ENCODE measurements at regions not wholly inside any gene's neighbourhood (a gene's known extent, or its start where the extent isn't known, plus 50 kb on each side); places are given as distances from the start of the nearest gene placed in this dataset.

DNA sequence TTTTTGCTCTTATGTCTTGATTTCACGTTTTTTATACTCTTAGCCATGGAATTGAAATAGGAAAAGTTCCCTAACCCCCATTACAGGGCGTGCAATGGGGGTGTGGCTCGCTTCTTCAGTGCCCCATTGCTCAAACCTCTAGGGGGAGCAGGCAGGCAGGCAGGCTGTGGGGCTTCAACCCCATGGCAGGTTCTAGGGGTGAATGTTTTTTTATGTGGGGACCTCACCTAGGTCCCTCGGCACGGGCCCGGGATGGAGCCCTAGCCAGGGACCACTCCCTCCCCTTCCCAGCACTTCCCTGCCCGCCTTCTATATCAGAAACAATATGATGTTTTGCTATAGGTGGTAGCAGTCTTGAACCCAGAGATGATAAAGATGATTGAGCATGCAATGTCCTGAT is 221.3 kb upstream of the SMC2 start:
- Mint-ChIP-seq H3K36me3 (ENCODE audit: low read depth) (no peaks in the 10 kb centered on the region), H3K9me3 (no peaks in the 10 kb centered on the region), H3K4me3 (no peak overlapping the region), H3K27me3 (ENCODE audit: insufficient read depth) (no peaks in the 10 kb centered on the region), H3K27ac (no peak overlapping the region), H3K4me1 (ENCODE audit: low read depth) (no peaks in the 10 kb centered on the region)
- DNase-seq (ENCODE audit: low spot score) = no peak
- intact Hi-C loops (cut with micrococcal nuclease) = no loop called here

DNA sequence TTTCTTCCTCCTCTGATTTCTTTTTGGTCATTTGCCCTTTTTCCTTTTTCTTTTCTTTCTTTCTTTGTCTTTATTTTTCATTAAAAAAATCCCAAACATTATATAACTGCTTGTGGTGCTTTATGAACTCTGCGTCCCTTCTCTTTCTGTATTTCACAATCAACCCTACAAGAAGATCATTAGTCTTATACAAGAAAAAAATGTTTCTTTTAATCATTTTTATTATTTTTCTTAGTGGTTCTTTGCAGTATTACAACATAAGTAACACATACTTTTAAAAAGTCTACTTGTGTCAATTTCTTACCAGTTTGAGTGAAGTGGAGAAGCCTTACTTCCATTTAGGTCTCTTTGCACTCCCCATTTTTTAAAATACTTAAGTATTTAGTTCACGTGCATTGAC is 212.7 kb upstream of the SMC2 start:
- H3K36me3 Mint-ChIP-seq (ENCODE audit: low read depth) = no peaks in the 10 kb centered on the region
- no peak overlapping the region for H3K4me3 Mint-ChIP-seq
- H3K4me1 Mint-ChIP-seq (ENCODE audit: low read depth) = no peaks in the 10 kb centered on the region
- intact Hi-C loops (cut with micrococcal nuclease) = no loop called here
- H3K9me3 Mint-ChIP-seq = no peaks in the 10 kb centered on the region
- DNase-seq (ENCODE audit: low spot score) = no peak
- no peaks in the 10 kb centered on the region for H3K27me3 Mint-ChIP-seq (ENCODE audit: insufficient read depth)
- no peak overlapping the region for H3K27ac Mint-ChIP-seq

DNA sequence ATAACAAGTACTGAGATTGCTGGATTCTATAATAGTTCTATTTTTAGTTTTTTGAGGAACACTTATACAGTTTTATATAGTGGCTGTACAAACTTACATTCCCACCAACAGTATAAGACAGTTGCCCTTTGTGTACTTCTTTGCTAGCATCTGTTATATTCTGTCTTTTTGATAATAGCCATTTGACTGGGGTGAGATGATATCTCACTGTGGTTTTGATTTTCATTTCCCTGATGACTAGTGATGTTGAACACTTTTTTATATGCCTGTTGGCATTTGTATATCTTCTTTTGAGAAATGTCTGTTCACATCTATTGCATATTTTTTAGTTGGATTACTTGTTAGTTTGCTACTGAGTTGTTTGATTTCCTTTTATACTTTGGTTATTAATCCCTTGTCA is 204.1 kb upstream of the SMC2 start:
- no peak overlapping the region for H3K4me3 Mint-ChIP-seq
- intact Hi-C loops (cut with micrococcal nuclease) = no loop called here
- no peak overlapping the region for H3K27ac Mint-ChIP-seq
- no peaks in the 10 kb centered on the region for H3K36me3 Mint-ChIP-seq (ENCODE audit: low read depth)
- DNase-seq (ENCODE audit: low spot score) = no peak
- H3K9me3 Mint-ChIP-seq = no peaks in the 10 kb centered on the region
- H3K4me1 Mint-ChIP-seq (ENCODE audit: low read depth) = no peaks in the 10 kb centered on the region
- no peaks in the 10 kb centered on the region for H3K27me3 Mint-ChIP-seq (ENCODE audit: insufficient read depth)

DNA sequence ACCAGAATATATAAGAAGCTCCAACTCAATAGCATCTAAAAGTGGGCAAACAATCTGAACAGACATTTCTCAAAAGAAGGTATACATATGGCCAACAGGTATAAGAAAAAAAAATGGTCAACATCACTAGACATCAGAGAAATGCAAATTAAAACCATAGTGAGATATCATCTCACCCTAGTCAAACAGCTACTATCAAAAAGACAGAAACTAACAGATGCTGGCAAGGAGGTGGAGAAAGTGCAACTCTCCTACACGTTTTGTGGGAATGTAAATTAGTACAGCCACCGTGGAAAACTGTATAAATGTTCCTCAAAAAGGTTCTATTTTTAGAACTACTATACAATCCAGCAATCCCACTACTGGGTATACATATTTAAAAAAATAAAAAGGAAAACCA is 199.9 kb upstream of the SMC2 start:
- H3K36me3 Mint-ChIP-seq (ENCODE audit: low read depth) = no peaks in the 10 kb centered on the region
- intact Hi-C loops (cut with micrococcal nuclease) = no loop called here
- H3K9me3 Mint-ChIP-seq = no peaks in the 10 kb centered on the region
- no peak overlapping the region for H3K4me3 Mint-ChIP-seq
- H3K27me3 Mint-ChIP-seq (ENCODE audit: insufficient read depth) = no peaks in the 10 kb centered on the region
- no peak overlapping the region for H3K27ac Mint-ChIP-seq
- no peak for DNase-seq (ENCODE audit: low spot score)
- H3K4me1 Mint-ChIP-seq (ENCODE audit: low read depth) = no peaks in the 10 kb centered on the region

DNA sequence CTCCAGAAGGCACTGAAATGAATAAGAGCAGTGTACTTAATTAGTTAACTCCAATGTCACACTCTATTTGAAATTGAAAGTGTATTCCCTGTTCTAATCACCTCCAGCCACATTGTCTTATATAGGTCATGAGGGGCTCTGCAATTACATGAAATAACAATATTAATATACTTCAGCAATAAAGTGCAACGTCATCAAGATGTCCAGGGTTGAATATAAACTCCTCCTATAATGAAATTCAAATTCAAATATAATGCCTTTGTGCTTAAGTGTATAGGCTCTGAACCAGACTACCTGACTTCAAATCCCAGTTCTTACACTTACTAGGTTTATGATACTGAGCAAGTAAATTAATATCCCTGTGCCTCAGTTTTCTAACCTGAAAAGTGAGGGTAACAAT is 195.6 kb upstream of the SMC2 start:
- Mint-ChIP-seq H3K36me3 (ENCODE audit: low read depth) (no peaks in the 10 kb centered on the region), H3K4me3 (no peak overlapping the region), H3K27ac (no peak overlapping the region), H3K27me3 (ENCODE audit: insufficient read depth) (no peaks in the 10 kb centered on the region), H3K9me3 (no peaks in the 10 kb centered on the region), H3K4me1 (ENCODE audit: low read depth) (no peaks in the 10 kb centered on the region)
- intact Hi-C loops (cut with micrococcal nuclease) = no loop called here
- DNase-seq (ENCODE audit: low spot score) = no peak

DNA sequence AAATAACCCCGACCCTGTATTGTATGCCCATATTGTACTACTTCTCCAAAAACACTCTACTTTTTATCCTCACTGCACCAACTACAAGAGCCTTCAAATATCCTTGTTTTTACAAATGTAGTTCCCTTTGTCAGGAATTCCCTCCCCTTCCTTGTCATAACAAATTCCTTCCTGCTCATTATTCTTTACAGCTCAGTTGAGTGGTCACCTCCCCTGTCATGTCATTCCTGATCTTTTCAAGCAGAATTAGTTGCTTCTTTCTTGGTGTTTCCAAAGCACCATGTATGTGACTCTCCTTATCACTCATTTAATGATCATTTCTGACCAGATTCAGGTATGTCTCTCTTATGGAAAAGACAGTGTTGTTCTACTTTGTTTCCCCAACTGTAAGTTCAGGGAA is 194.2 kb upstream of the SMC2 start:
- H3K27ac Mint-ChIP-seq = no peak overlapping the region
- H3K27me3 Mint-ChIP-seq (ENCODE audit: insufficient read depth) = no peaks in the 10 kb centered on the region
- no peak overlapping the region for H3K4me3 Mint-ChIP-seq
- intact Hi-C loops (cut with micrococcal nuclease) = no loop called here
- H3K4me1 Mint-ChIP-seq (ENCODE audit: low read depth) = no peaks in the 10 kb centered on the region
- H3K36me3 Mint-ChIP-seq (ENCODE audit: low read depth) = no peaks in the 10 kb centered on the region
- DNase-seq (ENCODE audit: low spot score) = no peak
- H3K9me3 Mint-ChIP-seq = no peaks in the 10 kb centered on the region

DNA sequence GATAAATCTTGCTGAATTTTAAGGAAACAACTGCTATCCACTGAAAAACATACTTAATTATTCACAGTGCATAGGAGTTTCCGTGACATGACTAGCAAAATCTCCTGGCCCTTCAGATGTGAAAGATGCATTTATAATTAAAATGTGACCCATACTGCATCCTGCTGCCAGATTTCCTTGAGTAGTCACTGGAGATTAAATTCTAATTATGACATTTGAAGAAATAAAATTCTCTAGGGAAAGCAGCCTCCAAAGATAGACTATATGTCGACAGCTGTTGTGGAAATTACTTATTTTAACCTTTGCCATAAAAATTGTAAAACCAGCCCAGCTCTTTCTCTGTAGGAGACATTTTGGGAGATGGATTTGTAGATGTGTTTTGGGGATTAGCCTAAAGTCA is 193.6 kb upstream of the SMC2 start:
- no peak for DNase-seq (ENCODE audit: low spot score)
- H3K4me3 Mint-ChIP-seq = no peak overlapping the region
- H3K4me1 Mint-ChIP-seq (ENCODE audit: low read depth) = no peaks in the 10 kb centered on the region
- no peaks in the 10 kb centered on the region for H3K36me3 Mint-ChIP-seq (ENCODE audit: low read depth)
- no peak overlapping the region for H3K27ac Mint-ChIP-seq
- intact Hi-C loops (cut with micrococcal nuclease) = no loop called here
- H3K27me3 Mint-ChIP-seq (ENCODE audit: insufficient read depth) = no peaks in the 10 kb centered on the region
- H3K9me3 Mint-ChIP-seq = no peaks in the 10 kb centered on the region

DNA sequence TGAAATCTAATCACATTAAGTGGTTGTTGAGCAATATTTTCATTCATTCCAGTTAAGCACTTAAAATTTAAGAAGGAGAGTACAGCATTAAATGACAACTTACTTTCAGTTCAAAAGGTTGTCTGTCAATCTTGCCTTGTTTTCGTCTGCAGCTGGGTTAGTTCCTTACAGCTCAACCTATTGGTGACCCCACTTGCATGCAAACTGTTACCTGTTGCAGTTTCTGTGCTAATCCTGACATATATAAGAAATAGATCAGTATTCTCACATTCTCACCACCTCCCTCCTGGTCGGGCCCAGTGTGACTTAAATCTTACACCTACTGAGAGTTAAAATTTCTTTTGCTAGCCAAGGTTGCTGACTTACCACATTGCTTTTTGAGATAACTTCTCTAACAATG is 191.8 kb upstream of the SMC2 start:
- no peak overlapping the region for H3K4me3 Mint-ChIP-seq

DNA sequence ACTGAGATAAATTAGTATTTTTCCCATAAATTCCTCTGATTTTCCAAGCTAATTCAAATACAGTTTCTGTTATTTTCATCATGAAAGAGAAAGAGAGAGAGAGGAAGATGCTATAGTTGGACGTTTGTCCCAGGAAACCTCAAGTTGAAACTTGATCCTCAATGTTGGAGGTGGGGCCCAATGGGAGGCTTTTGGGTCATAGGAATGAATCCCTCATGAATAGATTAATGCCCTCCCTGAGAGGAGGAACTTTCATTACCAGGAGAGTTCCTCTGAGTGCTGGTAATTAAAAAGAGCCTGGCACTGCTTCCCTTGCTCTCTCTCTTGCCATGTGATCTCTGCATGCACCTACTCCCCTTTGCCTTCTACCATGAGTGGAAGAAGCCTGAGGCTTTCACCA is 189.9 kb upstream of the SMC2 start:
- no peak for DNase-seq (ENCODE audit: low spot score)
- H3K27ac Mint-ChIP-seq = no peak overlapping the region
- H3K36me3 Mint-ChIP-seq (ENCODE audit: low read depth) = no peaks in the 10 kb centered on the region
- H3K4me1 Mint-ChIP-seq (ENCODE audit: low read depth) = no peaks in the 10 kb centered on the region
- no peaks in the 10 kb centered on the region for H3K9me3 Mint-ChIP-seq
- no peaks in the 10 kb centered on the region for H3K27me3 Mint-ChIP-seq (ENCODE audit: insufficient read depth)
- intact Hi-C loops (cut with micrococcal nuclease) = no loop called here
- H3K4me3 Mint-ChIP-seq = no peak overlapping the region

More for the DNA sequence above, 191.8 kb upstream of the SMC2 start:
- intact Hi-C loops (cut with micrococcal nuclease) = no loop called here
- H3K36me3 Mint-ChIP-seq (ENCODE audit: low read depth) = no peaks in the 10 kb centered on the region
- H3K9me3 Mint-ChIP-seq = no peaks in the 10 kb centered on the region
- no peak for DNase-seq (ENCODE audit: low spot score)
- H3K4me1 Mint-ChIP-seq (ENCODE audit: low read depth) = no peaks in the 10 kb centered on the region
- H3K27me3 Mint-ChIP-seq (ENCODE audit: insufficient read depth) = no peaks in the 10 kb centered on the region
- H3K27ac Mint-ChIP-seq = no peak overlapping the region

DNA sequence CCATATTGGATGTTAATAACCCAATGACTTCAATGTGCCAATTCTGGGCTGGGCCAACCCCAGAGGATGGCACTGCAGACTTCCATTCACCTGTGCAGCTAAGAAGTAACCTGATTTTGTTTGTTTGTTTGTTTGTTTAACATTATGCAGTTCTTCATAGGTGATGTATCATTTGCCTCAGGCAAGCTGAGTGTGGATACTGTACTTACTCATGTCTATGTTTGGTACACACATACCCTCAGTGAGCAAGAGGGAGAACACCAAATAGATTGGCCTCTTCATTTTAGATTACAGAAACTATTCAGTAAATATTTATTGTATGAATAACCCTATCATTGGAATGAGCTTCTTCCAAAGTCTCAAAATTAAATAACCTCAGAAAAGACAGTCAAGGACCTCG is 180.2 kb upstream of the SMC2 start:
- Mint-ChIP-seq H3K27ac (no peak overlapping the region), H3K4me3 (no peak overlapping the region), H3K9me3 (no peaks in the 10 kb centered on the region), H3K36me3 (ENCODE audit: low read depth) (no peaks in the 10 kb centered on the region), H3K27me3 (ENCODE audit: insufficient read depth) (no peaks in the 10 kb centered on the region), H3K4me1 (ENCODE audit: low read depth) (no peaks in the 10 kb centered on the region)
- DNase-seq (ENCODE audit: low spot score) = no peak
- intact Hi-C loops (cut with micrococcal nuclease) = no loop called here

DNA sequence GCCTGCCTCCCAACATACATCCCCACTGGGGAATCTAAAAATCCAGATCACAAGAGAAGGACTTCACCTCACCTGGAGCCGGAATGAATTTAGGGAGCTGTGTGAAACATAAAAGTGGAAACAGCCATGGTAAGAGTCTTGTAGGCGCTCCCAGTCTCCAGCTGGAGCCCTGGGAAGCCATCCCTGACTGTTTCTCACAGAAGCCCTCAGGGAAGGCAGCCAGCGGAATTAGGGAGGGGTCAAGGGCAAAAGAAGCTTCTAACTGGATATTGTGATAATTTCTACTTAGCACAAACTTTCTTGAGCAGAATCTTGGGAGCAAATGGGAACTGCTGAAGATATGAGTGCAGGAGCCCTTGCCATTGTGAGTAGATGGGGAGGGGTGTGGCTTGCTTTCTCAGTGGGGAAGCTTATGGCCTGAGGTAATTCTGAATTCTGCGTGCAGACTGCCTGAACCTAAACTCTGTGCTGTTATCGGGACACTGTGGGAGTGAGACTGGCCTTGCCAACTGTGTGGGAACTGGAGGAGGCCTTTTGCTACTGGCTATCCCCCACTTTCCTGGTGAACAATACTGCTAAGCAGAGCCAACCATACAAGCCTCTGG is 174.4 kb upstream of the SMC2 start:
- DNase-seq (ENCODE audit: low spot score) = no peak
- Mint-ChIP-seq H3K9me3 (no peaks in the 10 kb centered on the region), H3K27ac (no peak overlapping the region), H3K4me3 (no peak overlapping the region), H3K4me1 (ENCODE audit: low read depth) (no peaks in the 10 kb centered on the region), H3K27me3 (ENCODE audit: insufficient read depth) (no peaks in the 10 kb centered on the region), H3K36me3 (ENCODE audit: low read depth) (no peaks in the 10 kb centered on the region)
- intact Hi-C loops (cut with micrococcal nuclease) = no loop called here

DNA sequence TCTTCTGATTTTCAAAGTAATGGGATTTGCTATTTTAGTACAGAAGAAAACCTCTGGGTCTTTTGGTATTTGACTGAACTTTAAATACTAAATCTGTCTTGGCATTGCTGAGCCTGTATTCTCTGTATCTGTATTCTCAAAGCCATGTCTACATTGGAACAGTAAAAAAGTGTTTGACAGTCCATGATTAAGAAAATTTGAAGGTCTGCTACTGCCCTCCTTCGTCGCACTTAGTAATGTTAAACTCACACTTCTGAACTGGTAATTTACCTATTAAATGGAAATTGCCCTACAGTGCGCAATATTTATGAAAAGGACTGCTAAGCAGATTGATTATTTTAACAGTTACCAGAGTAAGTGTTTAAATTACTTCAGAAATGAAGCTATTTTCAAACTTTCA is 165.7 kb upstream of the SMC2 start:
- no peaks in the 10 kb centered on the region for H3K36me3 Mint-ChIP-seq (ENCODE audit: low read depth)

DNA sequence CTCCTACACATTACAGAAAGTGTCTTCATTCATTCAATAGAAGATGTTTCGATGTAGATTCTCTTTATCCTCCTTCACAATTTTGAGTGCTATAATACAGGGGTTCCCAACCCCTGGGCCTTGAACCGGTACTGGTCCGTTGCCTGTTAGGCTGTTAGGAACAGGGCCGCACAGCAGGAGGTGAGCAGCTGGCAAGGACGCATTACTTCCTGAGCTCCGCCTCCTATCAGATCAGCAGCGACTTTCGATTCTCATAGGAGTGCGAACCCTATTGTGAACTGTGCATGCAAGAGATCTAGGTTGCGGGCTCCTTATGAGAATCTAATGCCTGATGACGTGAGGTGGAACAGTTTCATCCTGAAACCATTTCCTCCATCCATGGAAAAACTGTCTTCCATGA is 153.0 kb upstream of the SMC2 start:
- Mint-ChIP-seq H3K9me3 (no peaks in the 10 kb centered on the region), H3K4me3 (no peak overlapping the region), H3K27ac (no peak overlapping the region), H3K36me3 (ENCODE audit: low read depth) (no peaks in the 10 kb centered on the region), H3K4me1 (ENCODE audit: low read depth) (no peaks in the 10 kb centered on the region), H3K27me3 (ENCODE audit: insufficient read depth) (no peaks in the 10 kb centered on the region)
- intact Hi-C loops (cut with micrococcal nuclease) = no loop called here
- no peak for DNase-seq (ENCODE audit: low spot score)

More for the DNA sequence above, 165.7 kb upstream of the SMC2 start:
- DNase-seq (ENCODE audit: low spot score) = no peak
- Mint-ChIP-seq H3K27me3 (ENCODE audit: insufficient read depth) (no peaks in the 10 kb centered on the region), H3K9me3 (no peaks in the 10 kb centered on the region), H3K27ac (no peak overlapping the region), H3K4me1 (ENCODE audit: low read depth) (no peaks in the 10 kb centered on the region), H3K4me3 (no peak overlapping the region)
- intact Hi-C loops (cut with micrococcal nuclease) = no loop called here

DNA sequence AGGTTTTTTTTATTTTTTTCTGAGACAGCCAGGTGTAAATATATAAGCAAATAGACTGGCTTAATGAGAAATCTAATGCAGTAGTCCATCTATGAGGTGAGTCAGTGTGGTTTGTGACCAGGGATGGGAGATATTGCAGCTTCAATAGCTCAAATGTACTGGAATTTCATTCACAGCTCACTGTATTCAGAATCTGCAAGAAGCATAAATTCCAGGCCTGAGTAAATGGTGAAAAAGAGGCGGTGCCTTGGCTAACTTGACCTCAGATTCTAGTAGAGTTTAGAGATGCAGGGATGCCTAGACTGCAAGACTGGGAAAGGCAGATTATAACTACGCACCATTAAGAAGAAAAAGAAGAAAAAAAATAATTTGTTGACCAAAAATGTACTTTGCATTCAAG is 151.9 kb upstream of the SMC2 start:
- Mint-ChIP-seq H3K9me3 (no peaks in the 10 kb centered on the region), H3K27me3 (ENCODE audit: insufficient read depth) (no peaks in the 10 kb centered on the region), H3K4me3 (no peak overlapping the region), H3K27ac (no peak overlapping the region), H3K4me1 (ENCODE audit: low read depth) (no peaks in the 10 kb centered on the region), H3K36me3 (ENCODE audit: low read depth) (no peaks in the 10 kb centered on the region)
- no peak for DNase-seq (ENCODE audit: low spot score)
- intact Hi-C loops (cut with micrococcal nuclease) = no loop called here

Measured in activated T-helper 1 cell treated with anti-CD3 and anti-CD28 coated beads, Interleukin-12 subunit alpha, Interleukin-12 subunit beta, Interleukin-2, Interleukin-4 antibody, amounts not matched to agents 30 ng/mL and 10 ng/mL and 1 ng/mL, durations not matched to agents 14 hours and 24 hours and 36 hours (primary cell).